ENCODE measurements at regions not wholly inside any gene's neighbourhood (a gene's known extent, or its start where the extent isn't known, plus 50 kb on each side); places are given as distances from the start of the nearest gene placed in this dataset.

- Histone ChIP-seq H3K9me3 (peaks cover 0 to 12% (median 6%) of the 10 kb centered on the region in 4 donors), H3K4me3 (no peak overlapping the region), H3K36me3 (no peaks in the 10 kb centered on the region), H3K27ac (no peak overlapping the region), H3K27me3 (peaks cover 0 to 17% (median 0%) of the 10 kb centered on the region in 3 donors), H3K4me1 (no peaks in the 10 kb centered on the region)
- whole genome bisulfite sequencing, 5 donors = 72 to 85% (median 82%) methylated on average over 4 of the region's 4 CpGs
- intact Hi-C loops (cut with DNase I; ENCODE audit: low total_unique reads) = no loop called here
- DNase-seq = no peak
- no peak for TF ChIP-seq EP300 (IDR thresholded peaks at IDR 0.05)
- no peak for TF ChIP-seq POLR2AphosphoS5 (IDR thresholded peaks at IDR 0.05)
- no peak for TF ChIP-seq CTCF (IDR thresholded peaks at IDR 0.05)
- TF ChIP-seq POLR2A (IDR thresholded peaks at IDR 0.05) = no peak
Observed at GRCh38 chr20:61041481-61041880, 210.6 kb upstream of the CDH4 start.

GRCh38 chr20:61042506-61043385, 209.3 kb upstream of the CDH4 start:
- Histone ChIP-seq H3K36me3 (no peaks in the 10 kb centered on the region), H3K9me3 (peaks cover 0 to 12% (median 2%) of the 10 kb centered on the region in 4 donors), H3K27me3 (peaks cover 0 to 17% (median 0%) of the 10 kb centered on the region in 3 donors), H3K4me1 (no peaks in the 10 kb centered on the region), H3K27ac (no peak overlapping the region), H3K4me3 (no peak overlapping the region)
- DNase-seq = no peak
- TF ChIP-seq CTCF (IDR thresholded peaks at IDR 0.05) = no peak
- TF ChIP-seq POLR2A (IDR thresholded peaks at IDR 0.05) = no peak
- TF ChIP-seq EP300 (IDR thresholded peaks at IDR 0.05) = no peak
- no peak for TF ChIP-seq POLR2AphosphoS5 (IDR thresholded peaks at IDR 0.05)
- 63 to 65% (median 63%) methylated on average over 25 of the region's 25 CpGs for WGBS, 5 donors
- intact Hi-C loops (cut with DNase I; ENCODE audit: low total_unique reads) = no loop called here

GRCh38 chr20:61043681-61044080, 208.4 kb upstream of the CDH4 start:
- Histone ChIP-seq H3K27me3 (peaks cover 0 to 17% (median 0%) of the 10 kb centered on the region in 3 donors), H3K27ac (no peak overlapping the region), H3K36me3 (no peaks in the 10 kb centered on the region), H3K4me3 (no peak overlapping the region), H3K4me1 (no peaks in the 10 kb centered on the region), H3K9me3 (peaks cover 0 to 17% (median 3%) of the 10 kb centered on the region in 4 donors)
- WGBS, 5 donors = 64 to 79% (median 72%) methylated on average over 8 to 9 of the region's 9 CpGs
- TF ChIP-seq EP300 (IDR thresholded peaks at IDR 0.05) (no peak), CTCF (IDR thresholded peaks at IDR 0.05) (no peak), POLR2A (IDR thresholded peaks at IDR 0.05) (no peak), POLR2AphosphoS5 (IDR thresholded peaks at IDR 0.05) (no peak)
- intact Hi-C loops (cut with DNase I; ENCODE audit: low total_unique reads) = no loop called here
- no peak for DNase-seq

- TF ChIP-seq POLR2AphosphoS5 (IDR thresholded peaks at IDR 0.05) (no peak), CTCF (IDR thresholded peaks at IDR 0.05) (no peak), POLR2A (IDR thresholded peaks at IDR 0.05) (no peak), EP300 (IDR thresholded peaks at IDR 0.05) (no peak)
- H3K27ac ChIP-seq = no peak overlapping the region
- H3K4me3 ChIP-seq = no peak overlapping the region
- no peaks in the 10 kb centered on the region for H3K36me3 ChIP-seq
- intact Hi-C loops (cut with DNase I; ENCODE audit: low total_unique reads) = no loop called here
- peaks cover 0 to 17% (median 0%) of the 10 kb centered on the region in 3 donors for H3K27me3 ChIP-seq
- no peaks in the 10 kb centered on the region for H3K4me1 ChIP-seq
- 47 to 59% (median 54%) methylated on average over 4 of the region's 4 CpGs for WGBS, 5 donors
- no peak for DNase-seq
- H3K9me3 ChIP-seq = peaks cover 0 to 18% (median 3%) of the 10 kb centered on the region in 4 donors
Observed at GRCh38 chr20:61044499-61044898, 207.6 kb upstream of the CDH4 start.

All from stomach (tissue), 8 donors.